LNCAP (cell line): ENCODE measurements at regions not wholly inside any gene's neighbourhood (a gene's known extent, or its start where the extent isn't known, plus 50 kb on each side); places are given as distances from the start of the nearest gene placed in this dataset.

Experiments
- TF ChIP-seq, protein P1 (sequence below): fragments of 450-650 bp; IDR thresholded peaks from 2 replicates; pipeline ENCODE4 v1.5.1; 2017; ENCODE audit warnings: mild to moderate bottlenecking

DNA sequence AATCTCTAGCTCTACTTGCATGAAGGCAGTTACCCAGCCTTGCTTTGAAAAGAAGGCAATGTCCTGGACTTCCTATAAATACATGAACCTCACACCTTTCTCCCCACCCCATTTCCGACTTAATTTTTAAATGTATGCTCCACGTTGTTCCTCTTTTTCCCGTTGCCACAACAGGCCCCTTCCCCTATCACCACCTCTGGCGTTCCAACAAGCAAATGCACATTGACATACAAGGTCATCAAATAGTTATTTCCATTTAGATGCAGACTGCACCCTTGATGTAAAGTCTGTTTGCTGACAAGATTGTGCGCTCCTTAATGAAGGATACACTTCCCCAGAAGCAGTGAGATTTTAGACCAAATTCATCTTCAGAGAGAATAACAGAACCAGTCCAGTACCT lies 260.7 kb upstream of the UMPS start:
- TF ChIP-seq, protein P1, sequence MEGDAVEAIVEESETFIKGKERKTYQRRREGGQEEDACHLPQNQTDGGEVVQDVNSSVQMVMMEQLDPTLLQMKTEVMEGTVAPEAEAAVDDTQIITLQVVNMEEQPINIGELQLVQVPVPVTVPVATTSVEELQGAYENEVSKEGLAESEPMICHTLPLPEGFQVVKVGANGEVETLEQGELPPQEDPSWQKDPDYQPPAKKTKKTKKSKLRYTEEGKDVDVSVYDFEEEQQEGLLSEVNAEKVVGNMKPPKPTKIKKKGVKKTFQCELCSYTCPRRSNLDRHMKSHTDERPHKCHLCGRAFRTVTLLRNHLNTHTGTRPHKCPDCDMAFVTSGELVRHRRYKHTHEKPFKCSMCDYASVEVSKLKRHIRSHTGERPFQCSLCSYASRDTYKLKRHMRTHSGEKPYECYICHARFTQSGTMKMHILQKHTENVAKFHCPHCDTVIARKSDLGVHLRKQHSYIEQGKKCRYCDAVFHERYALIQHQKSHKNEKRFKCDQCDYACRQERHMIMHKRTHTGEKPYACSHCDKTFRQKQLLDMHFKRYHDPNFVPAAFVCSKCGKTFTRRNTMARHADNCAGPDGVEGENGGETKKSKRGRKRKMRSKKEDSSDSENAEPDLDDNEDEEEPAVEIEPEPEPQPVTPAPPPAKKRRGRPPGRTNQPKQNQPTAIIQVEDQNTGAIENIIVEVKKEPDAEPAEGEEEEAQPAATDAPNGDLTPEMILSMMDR: no peak

DNA sequence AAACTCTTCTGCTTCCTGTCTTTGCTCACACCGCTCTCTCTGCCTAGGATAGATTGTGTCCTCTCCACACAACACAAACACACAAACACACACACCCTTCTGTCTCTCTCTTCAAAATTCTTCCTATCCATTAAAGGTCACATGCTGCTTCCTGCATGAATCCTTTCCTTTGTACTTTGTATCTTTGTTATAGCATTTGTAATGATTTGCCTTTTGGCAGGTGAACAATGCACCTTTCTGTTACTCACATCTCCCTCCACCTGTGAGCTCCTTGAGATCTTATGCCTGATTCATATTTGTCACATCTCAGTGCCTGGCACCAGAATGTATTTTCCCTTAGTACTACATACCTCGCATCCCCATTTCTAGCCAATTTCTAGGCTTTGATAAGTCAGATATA lies 251.4 kb upstream of the UMPS start:
- TF ChIP-seq, protein P1: no peak

DNA sequence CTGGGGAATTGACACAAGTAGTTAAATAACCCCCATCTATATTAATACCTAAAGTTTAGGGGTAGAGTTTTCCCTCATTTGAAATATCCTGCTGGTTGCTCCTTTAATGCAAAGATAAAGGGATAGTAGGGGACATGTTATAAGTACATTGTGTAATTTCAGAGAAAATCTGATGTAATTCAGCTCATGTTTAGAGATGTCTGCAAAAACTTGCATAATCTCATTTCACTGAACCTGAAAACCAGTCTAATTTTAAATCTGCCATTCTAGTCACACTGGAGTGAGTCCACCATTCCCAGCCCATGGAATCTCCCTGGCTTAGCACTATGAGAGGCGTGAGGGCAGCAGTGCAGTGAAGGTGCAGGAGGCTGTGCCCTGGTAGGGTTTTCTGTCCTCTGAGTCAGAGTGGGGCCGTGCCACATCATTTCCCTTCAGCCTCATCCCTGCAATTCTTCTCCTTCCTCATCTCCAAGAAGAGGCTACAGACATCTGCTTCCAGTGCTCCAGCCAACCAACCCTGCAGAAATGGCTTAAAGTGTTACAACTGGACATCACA lies 246.3 kb upstream of the UMPS start:
- TF ChIP-seq, protein P1: no peak

GRCh38 chr3:124486324-124486723 lies 243.9 kb upstream of the UMPS start:
- TF ChIP-seq, protein P1: no peak

GRCh38 chr3:124489506-124489905 lies 240.7 kb upstream of the UMPS start:
- TF ChIP-seq, protein P1: no peak

DNA sequence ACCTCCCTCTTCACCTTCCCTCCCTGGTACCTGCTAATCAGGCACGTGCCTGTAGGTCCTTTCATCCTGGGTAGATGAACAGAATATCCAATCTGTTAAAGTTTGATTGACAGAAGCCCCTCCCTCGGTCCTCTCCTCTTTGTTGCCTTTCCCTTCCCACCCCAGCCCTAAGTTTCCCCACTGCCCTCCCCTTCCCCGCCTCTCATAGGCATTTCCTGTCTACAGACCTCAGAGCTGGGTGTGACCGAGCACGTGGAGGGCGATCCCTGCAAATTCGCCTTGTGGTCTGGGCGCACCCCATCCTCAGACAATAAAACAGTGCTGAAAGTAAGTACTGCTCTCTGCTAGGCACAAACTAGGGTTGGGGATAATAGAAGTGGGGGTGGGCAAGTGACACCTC lies 239.2 kb upstream of the UMPS start:
- TF ChIP-seq, protein P1: no peak

GRCh38 chr3:124491875-124492274 lies 238.4 kb upstream of the UMPS start:
- TF ChIP-seq, protein P1: no peak

DNA sequence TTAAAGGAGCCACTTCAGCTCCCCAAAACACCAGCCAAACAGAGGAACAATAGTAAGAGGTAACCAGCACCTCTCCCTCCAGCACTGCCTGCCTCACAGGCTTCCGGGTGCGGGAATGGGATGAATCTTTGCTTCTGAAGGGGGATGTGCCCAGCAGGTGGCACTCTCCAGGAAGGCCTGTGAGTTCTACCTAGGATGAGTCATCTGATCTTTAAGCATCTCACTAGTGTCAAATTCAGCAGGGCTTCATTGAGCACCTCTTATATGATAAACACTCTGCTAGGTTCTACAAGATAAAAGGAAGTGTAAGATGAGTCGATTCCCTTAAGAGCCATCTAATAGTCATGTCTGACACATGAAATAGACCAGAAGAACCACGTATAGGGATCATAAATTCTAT lies 237.4 kb upstream of the UMPS start:
- TF ChIP-seq, protein P1: peak; percentile 71; the same call in 1 of the 2 replicates
